Ascending aorta (tissue), 2 donors: ENCODE measurements at regions not wholly inside any gene's neighbourhood (a gene's known extent, or its start where the extent isn't known, plus 50 kb on each side); places are given as distances from the start of the nearest gene placed in this dataset.

Experiments
- DNase-seq, 2 donors: peaks; one replicate each; pipeline ENCODE4 v3.0.0-alpha.2; 2019; ENCODE audit warnings: low spot score in 2 of 2
- H3K27ac ChIP-seq, 2 donors: fragments of 200-600 bp; sonication (generic); one replicate each; pipeline ENCODE4 v1.5.1; 2016 to 2017; ENCODE audit warnings: mild to moderate bottlenecking in 1 of 2
- H3K27me3 ChIP-seq: fragments of 200-600 bp; sonication (generic); one replicate; pipeline ENCODE4 v1.5.1; 2017
- H3K36me3 ChIP-seq, 2 donors: fragments of 200-600 bp; sonication (generic); one replicate each; pipeline ENCODE4 v1.5.1; 2016
- H3K4me1 ChIP-seq, 2 donors: fragments of 200-600 bp; sonication (generic); one replicate each; pipeline ENCODE4 v1.5.1; 2016 to 2017; ENCODE audit warnings: mild to moderate bottlenecking in 1 of 2
- H3K4me3 ChIP-seq, 2 donors: fragments of 200-600 bp; sonication (generic); one replicate each; pipeline ENCODE4 v1.5.1; 2016 to 2017; ENCODE audit warnings: mild to moderate bottlenecking in 1 of 2
- H3K9me3 ChIP-seq, 2 donors: fragments of 200-600 bp; sonication (generic); one replicate each; pipeline ENCODE4 v1.5.1; 2016
- intact Hi-C: fragments of 100-400 bp; cut with DNase I; formaldehyde crosslinking; loops from one replicate; pipeline ENCODE4 v1.15.1; 2023
- TF ChIP-seq, protein P1 (sequence below), 3 experiments: fragments of 200-600 bp in 2 of 3; fragments of 450-650 bp in 1 of 3; sonication (generic) in 2 of 3; IDR thresholded peaks; one replicate each; pipeline ENCODE4 v1.5.1; 2016 to 2019; ENCODE audit warnings: antibody characterized with exemption in 3 of 3, mild to moderate bottlenecking in 1 of 3, moderate library complexity in 1 of 3

DNA sequence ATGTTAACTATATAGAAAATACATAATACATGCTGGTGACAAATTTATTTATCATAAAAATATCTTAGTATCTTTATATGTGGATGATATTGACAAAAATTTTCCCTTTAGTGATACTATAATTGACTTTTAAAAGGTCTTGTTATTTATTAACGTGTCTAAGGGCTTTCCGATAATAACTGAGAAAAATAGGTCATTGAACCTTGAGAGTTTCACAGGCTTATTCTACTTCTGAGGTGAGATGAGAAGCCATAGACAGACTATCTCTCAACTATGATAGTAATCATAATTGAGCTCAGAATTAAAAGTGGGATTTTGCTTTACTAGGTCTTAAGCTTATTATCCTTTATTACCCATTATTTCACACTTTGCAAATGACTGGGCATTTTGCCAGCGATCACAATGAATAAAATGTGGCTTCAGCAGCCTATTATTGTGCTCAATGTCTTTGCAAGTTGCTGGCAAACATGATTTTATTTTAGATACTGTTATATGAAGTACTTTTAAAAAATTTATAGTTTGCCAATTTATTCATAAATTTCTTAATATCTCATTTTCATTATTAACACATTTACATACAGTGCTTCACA, 574.5 kb downstream of the ZWINT start:
- H3K4me1 ChIP-seq = no peaks in the 10 kb centered on the region
- no peak overlapping the region for H3K27ac ChIP-seq
- intact Hi-C loops = no loop called here
- TF ChIP-seq, protein P1, sequence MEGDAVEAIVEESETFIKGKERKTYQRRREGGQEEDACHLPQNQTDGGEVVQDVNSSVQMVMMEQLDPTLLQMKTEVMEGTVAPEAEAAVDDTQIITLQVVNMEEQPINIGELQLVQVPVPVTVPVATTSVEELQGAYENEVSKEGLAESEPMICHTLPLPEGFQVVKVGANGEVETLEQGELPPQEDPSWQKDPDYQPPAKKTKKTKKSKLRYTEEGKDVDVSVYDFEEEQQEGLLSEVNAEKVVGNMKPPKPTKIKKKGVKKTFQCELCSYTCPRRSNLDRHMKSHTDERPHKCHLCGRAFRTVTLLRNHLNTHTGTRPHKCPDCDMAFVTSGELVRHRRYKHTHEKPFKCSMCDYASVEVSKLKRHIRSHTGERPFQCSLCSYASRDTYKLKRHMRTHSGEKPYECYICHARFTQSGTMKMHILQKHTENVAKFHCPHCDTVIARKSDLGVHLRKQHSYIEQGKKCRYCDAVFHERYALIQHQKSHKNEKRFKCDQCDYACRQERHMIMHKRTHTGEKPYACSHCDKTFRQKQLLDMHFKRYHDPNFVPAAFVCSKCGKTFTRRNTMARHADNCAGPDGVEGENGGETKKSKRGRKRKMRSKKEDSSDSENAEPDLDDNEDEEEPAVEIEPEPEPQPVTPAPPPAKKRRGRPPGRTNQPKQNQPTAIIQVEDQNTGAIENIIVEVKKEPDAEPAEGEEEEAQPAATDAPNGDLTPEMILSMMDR (IDR thresholded peaks at IDR 0.05) = no peak
- H3K36me3 ChIP-seq = no peaks in the 10 kb centered on the region
- H3K9me3 ChIP-seq = no peaks in the 10 kb centered on the region
- H3K4me3 ChIP-seq = no peak overlapping the region
- no peaks in the 10 kb centered on the region for H3K27me3 ChIP-seq
- DNase-seq = no peak

GRCh38 chr10:55782181-55782580, 578.9 kb downstream of the ZWINT start:
- no peaks in the 10 kb centered on the region for H3K27me3 ChIP-seq
- intact Hi-C loops = no loop called here
- no peak overlapping the region for H3K27ac ChIP-seq
- H3K4me1 ChIP-seq = no peaks in the 10 kb centered on the region
- TF ChIP-seq, protein P1 (IDR thresholded peaks at IDR 0.05) = no peak
- no peak overlapping the region for H3K4me3 ChIP-seq
- H3K9me3 ChIP-seq = no peaks in the 10 kb centered on the region
- DNase-seq = no peak
- H3K36me3 ChIP-seq = no peaks in the 10 kb centered on the region

DNA sequence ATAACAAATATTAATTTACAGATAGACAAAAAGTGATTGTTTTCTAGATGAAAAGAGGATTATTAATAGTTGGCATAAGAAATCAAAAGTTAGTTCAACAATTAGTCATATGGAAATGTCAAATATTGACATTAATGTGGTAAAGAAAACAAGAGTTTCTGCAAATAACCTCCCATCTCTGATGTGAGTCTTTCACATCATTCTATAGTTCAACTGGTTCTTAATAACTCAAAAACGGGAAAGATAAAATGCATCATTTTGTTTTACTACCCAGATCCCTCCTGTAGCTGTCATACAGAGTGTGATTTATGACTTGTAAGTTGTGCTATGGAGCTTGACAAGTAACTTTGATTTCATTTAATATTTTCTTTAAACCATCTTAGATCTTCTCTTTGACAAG, 594.8 kb downstream of the ZWINT start:
- no peak overlapping the region for H3K27ac ChIP-seq
- TF ChIP-seq, protein P1 (IDR thresholded peaks at IDR 0.05) = no peak

DNA sequence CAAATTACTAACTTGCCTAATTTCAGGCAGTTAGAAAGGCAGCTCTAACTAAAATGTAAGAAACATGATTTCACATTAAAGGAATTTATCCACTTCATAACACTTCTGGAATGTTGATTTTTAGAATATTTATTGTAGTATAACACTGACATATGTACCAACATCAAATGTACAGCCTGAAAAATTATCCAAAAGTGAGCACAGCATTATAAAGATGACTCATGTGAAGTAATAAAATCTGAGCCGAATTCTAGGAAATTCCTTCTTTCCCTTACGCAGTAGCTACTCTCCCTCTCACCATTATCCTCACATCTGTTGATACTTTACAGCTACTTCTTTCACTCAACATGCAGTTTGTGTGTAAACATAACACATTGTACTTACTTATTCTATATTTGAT, 610.6 kb downstream of the ZWINT start:
- H3K27me3 ChIP-seq = no peaks in the 10 kb centered on the region
- H3K9me3 ChIP-seq = no peaks in the 10 kb centered on the region
- H3K4me1 ChIP-seq = no peaks in the 10 kb centered on the region
- H3K4me3 ChIP-seq = no peak overlapping the region
- intact Hi-C loops = no loop called here
- no peak for DNase-seq
- H3K36me3 ChIP-seq = no peaks in the 10 kb centered on the region
- no peak overlapping the region for H3K27ac ChIP-seq
- TF ChIP-seq, protein P1 (IDR thresholded peaks at IDR 0.05) = no peak

More for the DNA sequence above, 594.8 kb downstream of the ZWINT start:
- DNase-seq = no peak
- Histone ChIP-seq H3K9me3 (no peaks in the 10 kb centered on the region), H3K4me3 (no peak overlapping the region), H3K4me1 (no peaks in the 10 kb centered on the region), H3K36me3 (no peaks in the 10 kb centered on the region), H3K27me3 (no peaks in the 10 kb centered on the region)
- intact Hi-C loops = no loop called here

GRCh38 chr10:55747244-55747643, 613.8 kb downstream of the ZWINT start:
- DNase-seq = no peak
- intact Hi-C loops = no loop called here
- Histone ChIP-seq H3K27me3 (no peaks in the 10 kb centered on the region), H3K4me1 (no peaks in the 10 kb centered on the region), H3K9me3 (no peaks in the 10 kb centered on the region), H3K36me3 (no peaks in the 10 kb centered on the region), H3K4me3 (no peak overlapping the region), H3K27ac (no peak overlapping the region)
- TF ChIP-seq, protein P1 (IDR thresholded peaks at IDR 0.05) = no peak

DNA sequence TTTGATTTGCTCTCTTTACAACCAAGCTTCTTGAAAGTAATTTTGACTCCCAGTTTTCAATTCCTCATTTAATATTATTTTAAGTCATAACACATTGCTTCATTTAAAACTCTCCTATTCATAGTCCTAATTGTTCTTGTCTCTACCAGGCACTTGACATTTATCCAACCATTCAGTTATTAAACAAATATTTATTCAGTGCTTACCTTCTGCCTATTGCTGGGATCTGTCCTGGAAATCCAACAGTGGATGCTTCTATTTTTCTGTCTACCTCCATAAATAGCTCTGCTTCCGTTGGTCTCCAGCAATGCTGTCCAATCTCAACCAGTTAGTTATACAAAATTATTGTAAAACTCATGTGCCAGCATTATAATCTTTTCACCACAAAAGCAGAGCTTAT, 615.1 kb downstream of the ZWINT start:
- Histone ChIP-seq H3K27me3 (no peaks in the 10 kb centered on the region), H3K4me1 (no peaks in the 10 kb centered on the region), H3K36me3 (no peaks in the 10 kb centered on the region), H3K4me3 (no peak overlapping the region), H3K27ac (no peak overlapping the region), H3K9me3 (no peaks in the 10 kb centered on the region)
- TF ChIP-seq, protein P1 (IDR thresholded peaks at IDR 0.05) = no peak
- DNase-seq = no peak
- intact Hi-C loops = no loop called here
